ENCODE measurements at regions not wholly inside any gene's neighbourhood (a gene's known extent, or its start where the extent isn't known, plus 50 kb on each side); places are given as distances from the start of the nearest gene placed in this dataset.
A peak's percentile ranks its signal among the peaks of the same experiment; 100 is the strongest.

- Histone ChIP-seq H3K27ac (peak overlapping the region; percentile 57 to 80 (median 78)), H3K4me3 (peak overlapping the region in 1 of 4 donors; percentile 29), H3K4me1 (peaks cover 17 to 73% (median 29%) of the 10 kb centered on the region in 3 donors), H3K9me3 (no peaks in the 10 kb centered on the region), H3K36me3 (no peaks in the 10 kb centered on the region), H3K27me3 (no peaks in the 10 kb centered on the region)
- 0 to 8% methylated on average over 1 of the region's 1 CpG for WGBS, 2 donors
- intact Hi-C loops (cut with DNase I): loop anchor here (10.0 kb wide), 1 partner anchor 126 kb away; no protein-coding TSS in a partner anchor
- DNase-seq: no peak
- TF ChIP-seq CTCF (IDR thresholded peaks at IDR 0.05) (no peak), POLR2A (IDR thresholded peaks at IDR 0.05) (no peak)
These were observed 120.4 kb upstream of the LRIG3 start for GRCh38 chr12:59040656-59041055.

- DNase-seq: no peak
- no peaks in the 10 kb centered on the region for H3K9me3 ChIP-seq
- no peaks in the 10 kb centered on the region for H3K27me3 ChIP-seq
- H3K36me3 ChIP-seq: no peaks in the 10 kb centered on the region
- intact Hi-C loops (cut with DNase I): loop anchor here (10.0 kb wide), 1 partner anchor 125 kb away; no protein-coding TSS in a partner anchor
- H3K27ac ChIP-seq: peak overlapping the region; percentile 36 to 80 (median 67)
- no peak for TF ChIP-seq CTCF (IDR thresholded peaks at IDR 0.05)
- TF ChIP-seq POLR2A (IDR thresholded peaks at IDR 0.05): no peak
- 73 to 78% methylated on average over 2 of the region's 2 CpGs for WGBS, 2 donors
- H3K4me3 ChIP-seq: no peak overlapping the region
- H3K4me1 ChIP-seq: peaks cover 17 to 76% (median 29%) of the 10 kb centered on the region in 3 donors
These were observed 119.7 kb upstream of the LRIG3 start for GRCh38 chr12:59040043-59040442.

GRCh38 chr12:59039005-59039404 lies 118.7 kb upstream of the LRIG3 start:
- H3K27me3 ChIP-seq: no peaks in the 10 kb centered on the region
- no peak for DNase-seq
- H3K4me1 ChIP-seq: peaks cover 17 to 76% (median 29%) of the 10 kb centered on the region in 3 donors
- H3K4me3 ChIP-seq: no peak overlapping the region
- intact Hi-C loops (cut with DNase I): no loop called here
- no peaks in the 10 kb centered on the region for H3K36me3 ChIP-seq
- no peak for TF ChIP-seq CTCF (IDR thresholded peaks at IDR 0.05)
- no peak for TF ChIP-seq POLR2A (IDR thresholded peaks at IDR 0.05)
- no peaks in the 10 kb centered on the region for H3K9me3 ChIP-seq
- no peak overlapping the region for H3K27ac ChIP-seq
- 51 to 71% methylated on average over 2 of the region's 2 CpGs for WGBS, 2 donors

- 39 to 44% methylated on average over 5 of the region's 5 CpGs for WGBS, 2 donors
- TF ChIP-seq CTCF (IDR thresholded peaks at IDR 0.05) (no peak), POLR2A (IDR thresholded peaks at IDR 0.05) (no peak)
- Histone ChIP-seq H3K27ac (peak overlapping the region in 3 of 4 donors; percentile 11 to 78 (median 67)), H3K27me3 (no peaks in the 10 kb centered on the region), H3K9me3 (no peaks in the 10 kb centered on the region), H3K4me3 (no peak overlapping the region), H3K4me1 (peaks cover 17 to 58% (median 26%) of the 10 kb centered on the region in 3 donors), H3K36me3 (no peaks in the 10 kb centered on the region)
- DNase-seq: no peak
- intact Hi-C loops (cut with DNase I): no loop called here
These were observed 116.9 kb upstream of the LRIG3 start for GRCh38 chr12:59036973-59037762.

GRCh38 chr12:59036347-59036746 lies 116.0 kb upstream of the LRIG3 start:
- Histone ChIP-seq H3K4me1 (peaks cover 14 to 49% (median 19%) of the 10 kb centered on the region in 3 donors), H3K27me3 (no peaks in the 10 kb centered on the region), H3K4me3 (no peak overlapping the region), H3K36me3 (no peaks in the 10 kb centered on the region), H3K9me3 (no peaks in the 10 kb centered on the region), H3K27ac (peak overlapping the region in 3 of 4 donors; percentile 23 to 78 (median 67))
- TF ChIP-seq CTCF (IDR thresholded peaks at IDR 0.05) (no peak), POLR2A (IDR thresholded peaks at IDR 0.05) (no peak)
- WGBS, 2 donors: 74 to 86% methylated on average over 2 of the region's 2 CpGs
- DNase-seq: no peak
- intact Hi-C loops (cut with DNase I): no loop called here

All from esophagus squamous epithelium (tissue), 5 donors.